HG03571 (cell line): ENCODE measurements at regions not wholly inside any gene's neighbourhood (a gene's known extent, or its start where the extent isn't known, plus 50 kb on each side); places are given as distances from the start of the nearest gene placed in this dataset.

Experiments
- ATAC-seq: cut with Tn5 transposase; IDR thresholded peaks from one replicate; pipeline ENCODE4 v1.9.1; 2021; ENCODE audit not compliant: unreplicated experiment

- ATAC-seq = no peak
These were observed 175.6 kb upstream of the ESRRG start for GRCh38 chr1:216898801-216899200.

- ATAC-seq = no peak
These were observed 172.9 kb upstream of the ESRRG start for GRCh38 chr1:216896146-216896545.

DNA sequence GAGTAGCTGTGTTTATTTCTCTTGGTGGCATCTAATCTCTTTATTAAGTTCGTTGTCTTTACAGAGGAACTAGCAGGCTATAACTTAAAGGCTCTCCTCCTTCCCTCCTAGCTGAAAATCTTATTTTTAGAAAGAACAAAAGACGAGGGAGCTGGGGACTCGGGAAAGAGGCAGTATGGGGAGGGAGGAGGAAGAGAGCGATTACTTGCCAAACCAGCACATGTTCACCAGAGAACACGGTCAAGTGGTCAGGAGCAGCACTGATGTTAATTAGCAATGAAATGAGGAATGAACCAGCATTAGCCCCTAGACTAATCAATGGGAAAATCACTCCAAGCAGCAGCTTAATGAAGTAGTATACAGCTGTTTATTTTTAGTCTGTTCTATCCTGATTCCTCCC lies 171.3 kb upstream of the ESRRG start:
- ATAC-seq = no peak

- ATAC-seq = no peak
These were observed 169.4 kb upstream of the ESRRG start for GRCh38 chr1:216892581-216893160.

DNA sequence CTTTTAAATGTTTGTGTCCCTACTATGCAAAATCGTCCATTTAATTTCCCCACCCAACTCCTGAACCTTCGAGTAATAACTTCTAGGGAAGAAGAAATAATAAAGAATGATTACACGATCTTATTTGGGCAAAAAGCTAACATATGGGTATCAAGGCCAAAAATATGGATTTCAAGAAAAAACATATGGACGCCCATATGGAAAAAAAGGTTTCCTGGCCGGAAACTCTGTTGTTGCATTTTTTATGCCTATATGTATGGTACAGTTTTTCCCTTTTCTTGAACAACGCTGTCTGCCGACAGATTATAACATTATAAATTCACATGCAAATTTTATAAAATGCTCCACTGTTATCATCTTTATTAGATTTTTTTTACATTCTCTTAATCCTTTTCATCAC lies 167.6 kb upstream of the ESRRG start:
- ATAC-seq = no peak

- no peak for ATAC-seq
These were observed 165.5 kb upstream of the ESRRG start for GRCh38 chr1:216888731-216889130.

DNA sequence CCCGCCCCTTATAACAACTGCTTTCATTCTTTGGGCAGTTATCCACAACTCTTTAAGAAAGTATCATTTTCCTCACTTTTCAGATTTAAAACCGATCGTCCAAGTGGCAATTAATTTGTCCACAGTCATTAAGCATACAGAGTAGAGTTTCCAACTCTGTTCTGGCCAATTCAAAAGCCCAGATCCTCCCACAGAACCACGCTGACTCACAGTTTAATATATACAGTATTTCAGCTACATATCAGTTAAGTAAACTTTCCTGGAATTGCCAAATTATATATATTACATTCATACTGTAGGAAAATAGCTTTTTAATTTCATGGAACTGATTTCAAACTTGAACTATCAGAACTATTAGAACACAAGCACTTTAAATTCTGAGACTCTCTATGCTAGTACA lies 163.8 kb upstream of the ESRRG start:
- ATAC-seq = no peak

GRCh38 chr1:216884614-216885229 lies 161.5 kb upstream of the ESRRG start:
- no peak for ATAC-seq

GRCh38 chr1:216883518-216883917 lies 160.3 kb upstream of the ESRRG start:
- no peak for ATAC-seq

DNA sequence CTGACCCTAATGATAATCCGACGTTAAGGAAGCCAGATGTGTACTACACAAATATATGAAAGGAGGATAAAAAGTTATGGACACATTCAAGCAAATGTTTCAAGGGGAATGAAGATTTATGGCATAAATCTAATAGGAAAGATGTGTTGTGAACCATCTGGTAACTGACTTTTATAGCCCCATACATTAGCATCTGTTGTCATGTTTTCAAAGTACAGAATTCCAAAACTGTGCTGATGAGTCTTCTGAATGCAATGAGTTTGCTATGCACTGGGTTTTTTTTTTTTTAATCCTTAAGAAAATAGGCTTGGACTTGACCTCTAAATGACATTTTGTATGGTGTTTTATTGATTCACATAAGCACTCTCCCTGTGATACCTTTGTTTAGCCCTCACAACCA lies 158.5 kb upstream of the ESRRG start:
- no peak for ATAC-seq

- ATAC-seq = no peak
These were observed 143.5 kb upstream of the ESRRG start for GRCh38 chr1:216866714-216867113.

- ATAC-seq = no peak
These were observed 132.6 kb upstream of the ESRRG start for GRCh38 chr1:216855810-216856209.

- ATAC-seq = no peak
These were observed 131.7 kb upstream of the ESRRG start for GRCh38 chr1:216854836-216855484.

DNA sequence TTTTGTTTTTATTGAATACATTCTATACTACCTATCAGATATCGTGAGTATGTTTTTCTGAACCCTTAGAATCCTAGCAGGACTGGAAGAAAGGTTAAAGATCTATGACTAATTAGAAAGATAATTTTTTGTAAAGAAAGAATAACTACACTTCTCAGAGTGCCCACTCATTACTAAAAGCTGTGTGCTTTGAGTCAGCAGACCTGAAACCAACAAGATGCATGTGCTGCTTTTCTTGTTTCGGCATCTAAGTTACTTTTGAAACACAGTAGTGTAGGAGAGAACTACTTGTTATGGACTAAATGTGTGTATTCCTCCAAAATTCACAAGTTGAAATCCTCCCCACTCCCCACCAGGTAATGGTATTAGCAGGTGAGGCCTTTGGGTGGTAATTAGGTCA lies 127.8 kb upstream of the ESRRG start:
- ATAC-seq = no peak

DNA sequence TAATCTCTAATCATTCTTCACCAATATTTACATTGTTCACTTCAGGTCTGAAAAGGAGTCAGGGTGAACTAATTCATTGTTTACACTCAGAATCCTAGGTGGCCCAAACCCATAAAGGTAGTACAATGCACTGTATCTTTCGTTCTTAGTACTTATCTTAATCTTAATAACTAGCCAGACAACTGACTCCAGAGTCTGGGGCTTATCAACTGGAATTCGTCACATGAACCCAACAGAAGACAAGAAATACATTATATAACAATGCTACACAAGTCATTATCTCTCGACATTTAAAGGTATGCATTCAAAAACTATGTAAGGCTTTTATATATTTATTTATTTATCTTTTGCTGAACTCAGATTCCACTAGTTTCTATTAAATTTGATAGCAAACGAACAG lies 125.9 kb upstream of the ESRRG start:
- no peak for ATAC-seq

GRCh38 chr1:216847397-216848036 lies 124.3 kb upstream of the ESRRG start:
- no peak for ATAC-seq

GRCh38 chr1:216846339-216846738 lies 123.1 kb upstream of the ESRRG start:
- ATAC-seq = no peak

DNA sequence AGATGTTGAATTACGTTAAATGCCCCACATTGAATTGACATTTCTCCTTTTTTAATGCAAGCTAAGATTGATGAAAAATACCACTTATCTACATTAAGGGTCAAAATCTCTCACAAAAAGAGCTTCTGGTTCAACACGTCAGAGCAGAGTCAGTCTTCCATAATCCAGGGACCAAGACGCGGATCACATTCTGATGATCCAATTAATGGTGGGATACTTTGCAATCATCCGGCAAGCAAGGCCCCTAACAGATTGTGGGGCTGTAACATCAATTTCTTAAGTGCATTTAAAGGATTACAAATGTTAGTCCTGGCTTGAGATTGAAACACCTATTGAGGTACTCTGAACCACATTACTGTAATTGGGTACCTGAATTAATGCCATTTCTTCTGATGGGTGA lies 120.2 kb upstream of the ESRRG start:
- no peak for ATAC-seq

GRCh38 chr1:216841165-216841564 lies 117.9 kb upstream of the ESRRG start:
- no peak for ATAC-seq

DNA sequence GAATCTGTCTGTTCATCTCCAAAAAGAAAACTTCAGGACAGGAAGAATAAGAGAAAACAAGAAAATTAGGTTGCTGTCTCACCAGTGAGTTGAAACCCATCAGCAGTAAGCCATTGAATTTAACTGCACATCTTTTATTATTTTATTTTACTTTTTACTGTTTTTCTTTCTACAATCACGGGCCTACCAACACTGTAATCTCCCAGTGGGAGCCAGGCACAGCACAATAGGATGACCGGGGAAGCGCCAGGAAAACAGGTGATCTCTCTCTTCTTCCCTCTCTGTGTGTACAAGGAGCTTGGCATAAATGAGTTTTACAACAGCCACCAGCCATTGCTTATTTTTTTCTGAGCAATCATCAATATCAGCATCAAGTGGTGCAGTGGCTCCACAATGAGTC lies 113.1 kb upstream of the ESRRG start:
- ATAC-seq = no peak

DNA sequence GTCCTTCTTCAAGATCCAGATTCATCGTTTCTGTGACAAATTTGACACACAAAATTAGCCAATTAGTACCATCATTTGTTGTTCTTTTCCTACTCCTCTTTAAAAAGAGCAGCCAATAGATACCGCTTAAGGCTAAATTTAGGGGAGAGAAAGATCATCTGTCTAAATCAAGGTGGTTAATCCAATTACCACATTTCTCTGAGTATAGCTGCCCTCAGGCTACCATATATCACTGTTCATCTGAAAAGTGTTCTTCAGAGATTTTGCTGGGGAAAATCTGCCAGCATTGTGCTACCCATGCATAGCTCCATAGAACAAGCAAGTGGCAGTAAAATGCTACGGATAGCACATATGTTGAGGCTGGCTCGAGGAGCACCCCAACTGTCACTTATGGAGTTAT lies 110.3 kb upstream of the ESRRG start:
- no peak for ATAC-seq

DNA sequence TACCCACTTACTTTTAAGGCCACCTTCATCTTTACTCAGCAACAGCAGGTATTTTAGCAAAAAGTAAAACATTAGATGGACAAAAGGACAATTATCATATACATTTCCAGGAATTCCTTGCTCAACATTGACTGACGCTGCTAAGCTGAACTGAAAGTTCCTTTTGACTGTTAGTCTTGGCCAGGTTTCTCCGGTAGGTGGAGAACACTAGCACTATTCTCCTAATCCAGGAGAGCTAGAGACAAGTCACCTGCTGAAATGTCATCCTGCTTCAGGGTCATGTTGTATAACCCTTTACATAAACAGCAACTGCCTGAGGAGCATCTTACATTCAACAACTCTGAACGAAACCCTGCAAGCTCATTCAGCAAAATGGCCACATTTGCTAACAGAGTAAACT lies 109.0 kb upstream of the ESRRG start:
- ATAC-seq = no peak
